ENCODE measurements at regions not wholly inside any gene's neighbourhood (a gene's known extent, or its start where the extent isn't known, plus 50 kb on each side); places are given as distances from the start of the nearest gene placed in this dataset.

- Histone ChIP-seq H3K79me1 (ENCODE audit: low read depth, low read length) (no peaks in the 10 kb centered on the region), H3K14ac (ENCODE audit: insufficient read length) (no peak overlapping the region), H3K36me3 (ENCODE audit: control insufficient read depth in 2 of 4, insufficient read depth in 4 of 4, low read length in 3 of 4) (no peaks in the 10 kb centered on the region), H3K4me2 (ENCODE audit: insufficient read depth in 1 of 2, low read depth in 2 of 2, low read length in 2 of 2) (no peak overlapping the region), H2AK5ac (ENCODE audit: low read depth, low read length) (no peak overlapping the region), H3K9ac (replicated peaks in 1 of 4; ENCODE audit: extremely low read depth in 1 of 4, low read depth in 3 of 4, low read length in 3 of 4) (no peak overlapping the region), H3K9me3 (ENCODE audit: insufficient read depth in 2 of 2, low read depth in 1 of 2, low read length in 1 of 2) (no peaks in the 10 kb centered on the region), H3K18ac (ENCODE audit: extremely low read depth, low read length) (no peak overlapping the region), H3K4ac (replicated peaks; ENCODE audit: insufficient read length, low read depth, low read length) (no peak overlapping the region), H3K23me2 (ENCODE audit: low read depth, low read length) (no peaks in the 10 kb centered on the region; the same call in 1 of the 2 replicates), H3K79me2 (ENCODE audit: control insufficient read depth in 1 of 2, insufficient read depth in 2 of 2, low read length in 2 of 2) (no peaks in the 10 kb centered on the region), H3K27ac (ENCODE audit: low read depth, low read length) (no peak overlapping the region), H2AFZ (ENCODE audit: low read length) (no peak overlapping the region), H4K5ac (ENCODE audit: insufficient read length, low read depth, low read length) (no peak overlapping the region), H3K23ac (ENCODE audit: insufficient read length) (no peak overlapping the region), H2BK5ac (ENCODE audit: low read depth, low read length) (no peak overlapping the region), H3K56ac (replicated peaks; ENCODE audit: insufficient read length, low read depth, low read length) (no peak overlapping the region), H2BK15ac (ENCODE audit: low read length) (no peak overlapping the region), H3K4me1 (replicated peaks in 1 of 4; ENCODE audit: control insufficient read depth in 3 of 4, insufficient read depth in 4 of 4, low read length in 3 of 4) (peaks cover 0 to 4% (median 1%) of the 10 kb centered on the region in 4 experiments; a peak in 1 of 7 replicates), H4K91ac (replicated peaks; ENCODE audit: insufficient read length, low read length) (no peak overlapping the region), H3K27me3 (replicated peaks in 1 of 4; ENCODE audit: control insufficient read depth in 3 of 4, extremely low read depth in 1 of 4, insufficient read depth in 3 of 4, low read length in 3 of 4) (peaks cover 0 to 3% (median 0%) of the 10 kb centered on the region in 4 experiments; a peak in 1 of 7 replicates), H2BK20ac (ENCODE audit: low read length) (no peak overlapping the region), H2BK120ac (replicated peaks; ENCODE audit: low read depth, low read length) (no peak overlapping the region), H4K8ac (ENCODE audit: extremely low read depth, insufficient read depth, low read length) (no peak overlapping the region), H4K20me1 (replicated peaks in 1 of 2; ENCODE audit: control insufficient read depth in 1 of 2, insufficient read depth in 2 of 2, low read length in 2 of 2) (no peaks in the 10 kb centered on the region), H2BK12ac (ENCODE audit: low read depth, low read length) (no peak overlapping the region), H3K4me3 (ENCODE audit: extremely low read depth in 1 of 4, insufficient read depth in 2 of 4, low read depth in 3 of 4, low read length in 4 of 4) (no peak overlapping the region)
- DNase-seq (ENCODE audit: low read depth in 1 of 2, low spot score in 2 of 2) = no peak
- no peak for FAIRE-seq
- ChIA-PET POLR2A (ENCODE audit: partially characterized antibody) (interaction anchor here (1.2 kb wide), 1 partner anchor 39 kb away, joined by 3 read pairs; no protein-coding TSS in a partner anchor), CTCF (ENCODE audit: partially characterized antibody) (interaction anchor here (0.5 to 2.0 kb wide), 6 partner anchors 9 to 312 kb away, joined by 3 to 6 read pairs (median 3); no protein-coding TSS in a partner anchor)
- TF ChIP-seq, protein P1, sequence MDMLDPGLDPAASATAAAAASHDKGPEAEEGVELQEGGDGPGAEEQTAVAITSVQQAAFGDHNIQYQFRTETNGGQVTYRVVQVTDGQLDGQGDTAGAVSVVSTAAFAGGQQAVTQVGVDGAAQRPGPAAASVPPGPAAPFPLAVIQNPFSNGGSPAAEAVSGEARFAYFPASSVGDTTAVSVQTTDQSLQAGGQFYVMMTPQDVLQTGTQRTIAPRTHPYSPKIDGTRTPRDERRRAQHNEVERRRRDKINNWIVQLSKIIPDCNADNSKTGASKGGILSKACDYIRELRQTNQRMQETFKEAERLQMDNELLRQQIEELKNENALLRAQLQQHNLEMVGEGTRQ (IDR thresholded peaks at IDR 0.05; ENCODE audit: low read length) = no peak
- TF ChIP-seq ATF2 (IDR thresholded peaks at IDR 0.05; ENCODE audit: low read length) (no peak), CHD1 (IDR thresholded peaks at IDR 0.05; ENCODE audit: low read depth, low read length) (no peak), EZH2 (IDR thresholded peaks at IDR 0.05; ENCODE audit: low read depth, low read length, severe bottlenecking) (no peak)
- TF ChIP-seq, protein P2, sequence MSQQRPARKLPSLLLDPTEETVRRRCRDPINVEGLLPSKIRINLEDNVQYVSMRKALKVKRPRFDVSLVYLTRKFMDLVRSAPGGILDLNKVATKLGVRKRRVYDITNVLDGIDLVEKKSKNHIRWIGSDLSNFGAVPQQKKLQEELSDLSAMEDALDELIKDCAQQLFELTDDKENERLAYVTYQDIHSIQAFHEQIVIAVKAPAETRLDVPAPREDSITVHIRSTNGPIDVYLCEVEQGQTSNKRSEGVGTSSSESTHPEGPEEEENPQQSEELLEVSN (IDR thresholded peaks at IDR 0.05) = no peak
- TF ChIP-seq, protein P3, sequence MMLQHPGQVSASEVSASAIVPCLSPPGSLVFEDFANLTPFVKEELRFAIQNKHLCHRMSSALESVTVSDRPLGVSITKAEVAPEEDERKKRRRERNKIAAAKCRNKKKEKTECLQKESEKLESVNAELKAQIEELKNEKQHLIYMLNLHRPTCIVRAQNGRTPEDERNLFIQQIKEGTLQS (IDR thresholded peaks at IDR 0.05; ENCODE audit: insufficient read depth, low read depth, low read length) = no peak
These were observed 410.7 kb downstream of the MIAT start for GRCh38 chr22:27068121-27068520.

All from H1 (cell line).